MCF 10A (cell line): ENCODE measurements at regions not wholly inside any gene's neighbourhood (a gene's known extent, or its start where the extent isn't known, plus 50 kb on each side); places are given as distances from the start of the nearest gene placed in this dataset.

Experiments
- BruUV-seq: library from RNA; stranded (reverse); fragments of 400-500 nt; replicated peaks from 2 replicates; lab custom pipeline; 2021; lab: Mats Ljungman, UMichigan
- CTCF ChIA-PET: fragments of 300-600 bp; sonication (Branson Sonifier 250); formaldehyde crosslinking; extraction: SDS; loops from one replicate; lab custom pipeline; 2021; ENCODE audit warnings: antibody characterized with exemption, inconsistent platforms; lab: Yijun Ruan, JAX
- POLR2A ChIA-PET: fragments of 300-600, 350-650 bp; sonication (Branson Sonifier 250); formaldehyde crosslinking; extraction: SDS; loops from one replicate; lab custom pipeline; 2020; ENCODE audit warnings: antibody characterized with exemption, inconsistent platforms; lab: Yijun Ruan, JAX
- DNase-seq: peaks from one replicate; pipeline ENCODE4 v3.0.0-alpha.2; 2018; ENCODE audit not compliant: unreplicated experiment
- H3K27ac Mint-ChIP-seq: one replicate; pipeline ENCODE4 v1.8.0; 2022; ENCODE audit warnings: mild to moderate bottlenecking, low read depth, mixed read lengths; ENCODE audit not compliant: unreplicated experiment
- H3K27me3 Mint-ChIP-seq: one replicate; pipeline ENCODE4 v1.8.0; 2022; ENCODE audit warnings: mixed read lengths; ENCODE audit not compliant: insufficient read depth, unreplicated experiment
- H3K36me3 Mint-ChIP-seq: one replicate; pipeline ENCODE4 v1.8.0; 2022; ENCODE audit warnings: mild to moderate bottlenecking, moderate library complexity, mixed read lengths; ENCODE audit not compliant: insufficient read depth, unreplicated experiment
- H3K4me1 Mint-ChIP-seq: one replicate; pipeline ENCODE4 v1.8.0; 2022; ENCODE audit warnings: mixed read lengths; ENCODE audit not compliant: insufficient read depth, unreplicated experiment
- H3K4me3 Mint-ChIP-seq: one replicate; pipeline ENCODE4 v1.8.0; 2022; ENCODE audit warnings: mild to moderate bottlenecking, moderate library complexity, mixed read lengths; ENCODE audit not compliant: unreplicated experiment
- H3K9me3 Mint-ChIP-seq: one replicate; pipeline ENCODE4 v1.8.0; 2022; ENCODE audit warnings: mixed read lengths; ENCODE audit not compliant: unreplicated experiment
- CTCF ChIP-seq: fragments of 200-600 bp; IDR thresholded peaks from one replicate; pipeline ENCODE4 v1.8.0; 2022; ENCODE audit warnings: antibody characterized with exemption, mild to moderate bottlenecking; ENCODE audit not compliant: unreplicated experiment
- intact Hi-C: fragments of 100-400 bp; cut with micrococcal nuclease; formaldehyde crosslinking; loops from 2 replicates; pipeline ENCODE4 v1.14.1; 2022

- H3K27ac Mint-ChIP-seq, result no peak overlapping the region
- H3K4me1 Mint-ChIP-seq, result no peaks in the 10 kb centered on the region
- no peaks in the 10 kb centered on the region for H3K9me3 Mint-ChIP-seq
- H3K27me3 Mint-ChIP-seq, result no peaks in the 10 kb centered on the region
- no peaks in the 10 kb centered on the region for H3K36me3 Mint-ChIP-seq
- TF ChIP-seq CTCF, result no peak
- CTCF ChIA-PET, result interaction anchor here (0.6 kb wide), 1 partner anchor 808 kb away, joined by 3 read pairs; no protein-coding TSS in a partner anchor
- POLR2A ChIA-PET, result no interaction called here
- no TSS peak for BruUV-seq
- intact Hi-C loops, result no loop called here
- no peak overlapping the region for H3K4me3 Mint-ChIP-seq
- no peak for DNase-seq
Measured at GRCh38 chr3:43882976-43883680, 192.4 kb downstream of the ABHD5 start.

GRCh38 chr3:43883729-43884396 lies 193.1 kb downstream of the ABHD5 start:
- no peaks in the 10 kb centered on the region for H3K9me3 Mint-ChIP-seq
- DNase-seq, result no peak
- H3K27me3 Mint-ChIP-seq, result no peaks in the 10 kb centered on the region
- BruUV-seq, result no TSS peak
- intact Hi-C loops, result no loop called here
- ChIA-PET CTCF (interaction anchor here (0.6 kb wide), 1 partner anchor 808 kb away, joined by 3 read pairs; no protein-coding TSS in a partner anchor), POLR2A (no interaction called here)
- H3K27ac Mint-ChIP-seq, result no peak overlapping the region
- H3K36me3 Mint-ChIP-seq, result no peaks in the 10 kb centered on the region
- H3K4me1 Mint-ChIP-seq, result no peaks in the 10 kb centered on the region
- no peak for TF ChIP-seq CTCF
- no peak overlapping the region for H3K4me3 Mint-ChIP-seq

GRCh38 chr3:43884581-43884980 lies 193.8 kb downstream of the ABHD5 start:
- no peak overlapping the region for H3K4me3 Mint-ChIP-seq
- intact Hi-C loops, result no loop called here
- CTCF ChIA-PET, result interaction anchor here (0.6 to 1.0 kb wide), 2 partner anchors 29 to 649 kb away, joined by 3 read pairs; no protein-coding TSS in a partner anchor
- H3K4me1 Mint-ChIP-seq, result no peaks in the 10 kb centered on the region
- H3K27me3 Mint-ChIP-seq, result no peaks in the 10 kb centered on the region
- TF ChIP-seq CTCF, result no peak
- DNase-seq, result no peak
- POLR2A ChIA-PET, result no interaction called here
- no peak overlapping the region for H3K27ac Mint-ChIP-seq
- BruUV-seq, result no TSS peak
- H3K9me3 Mint-ChIP-seq, result no peaks in the 10 kb centered on the region
- H3K36me3 Mint-ChIP-seq, result no peaks in the 10 kb centered on the region

- no peaks in the 10 kb centered on the region for H3K27me3 Mint-ChIP-seq
- CTCF ChIA-PET, result interaction anchor here (0.6 kb wide), 2 partner anchors 110 to 175 kb away, joined by 3 to 6 read pairs; no protein-coding TSS in a partner anchor
- no peak for TF ChIP-seq CTCF
- no peak overlapping the region for H3K4me3 Mint-ChIP-seq
- no peaks in the 10 kb centered on the region for H3K9me3 Mint-ChIP-seq
- no peak for DNase-seq
- POLR2A ChIA-PET, result no interaction called here
- no peaks in the 10 kb centered on the region for H3K4me1 Mint-ChIP-seq
- no peaks in the 10 kb centered on the region for H3K36me3 Mint-ChIP-seq
- no TSS peak for BruUV-seq
- intact Hi-C loops, result no loop called here
- H3K27ac Mint-ChIP-seq, result no peak overlapping the region
Measured at GRCh38 chr3:43885908-43886618, 195.3 kb downstream of the ABHD5 start.
